Ovary (tissue), 7 donors: ENCODE measurements at regions not wholly inside any gene's neighbourhood (a gene's known extent, or its start where the extent isn't known, plus 50 kb on each side); places are given as distances from the start of the nearest gene placed in this dataset.

Experiments
- DNase-seq, 5 donors: peaks; one replicate each; pipeline ENCODE4 v3.0.0-alpha.2; 2019 to 2020
- H3K27ac ChIP-seq, 2 donors: fragments of 200-600 bp; one replicate each; pipeline versions ENCODE4 v1.5.1 to v1.8.0; 2019 to 2022
- H3K27me3 ChIP-seq: fragments of 200-600 bp; one replicate; pipeline ENCODE4 v1.8.0; 2022
- H3K36me3 ChIP-seq: fragments of 200-600 bp; sonication (generic); one replicate; pipeline ENCODE4 v1.5.1; 2019
- H3K4me1 ChIP-seq: one replicate; pipeline ENCODE4 v1.8.1; 2013; ENCODE audit warnings: mild to moderate bottlenecking, moderate library complexity; ENCODE audit not compliant: insufficient read depth
- H3K4me3 ChIP-seq: fragments of 200-600 bp; sonication (generic); one replicate; pipeline ENCODE4 v1.5.1; 2017
- H3K9me3 ChIP-seq, 2 donors: fragments of 200-600 bp in 1 of 2; sonication (generic) in 1 of 2; one replicate each; pipeline versions ENCODE4 v1.5.1 to v1.8.1; 2013 to 2019; ENCODE audit warnings: mild to moderate bottlenecking in 1 of 2, moderate library complexity in 1 of 2
- CTCF ChIP-seq, 3 donors: fragments of 450-650 bp in 2 of 3; fragments of 200-600 bp in 1 of 3; IDR thresholded peaks; one replicate each; pipeline versions ENCODE4 v1.5.1 to v1.8.0; 2016 to 2022; ENCODE audit warnings: antibody characterized with exemption in 3 of 3, mild to moderate bottlenecking in 1 of 3
- EP300 ChIP-seq: sonication (generic); formaldehyde crosslinking; IDR thresholded peaks from one replicate; pipeline ENCODE4 v1.6.1; 2017; ENCODE audit warnings: antibody characterized with exemption
- POLR2A ChIP-seq: fragments of 450-650 bp; IDR thresholded peaks from one replicate; pipeline ENCODE4 v1.6.1; 2017; ENCODE audit warnings: antibody characterized with exemption, mild to moderate bottlenecking, moderate library complexity
- WGBS, 3 donors: extraction: QIAGEN DNeasy Blood & Tissue Kit in 1 of 3; methylation state at CpG; one replicate each; pipeline versions ENCODE4 v1.1.5 to v1.1.7; 2013 to 2017; 5-methylcytosine and 5-hydroxymethylcytosine counted together
- intact Hi-C, 4 donors: fragments of 100-400 bp; cut with DNase I; formaldehyde crosslinking; loops; one replicate each; pipeline versions ENCODE4 v1.11.0 to v1.15.1; 2022 to 2023
- donor health status: DM: no; HTN: no; CAD: no; lungs with moderate emphysema.
- donor health status: DM: no; HTN: no; CAD: no.
- donor health status: Bipolar disorder and iron deficiency.
- donor health status: DM: no; HTN: no; CAD: no.
- donor health status: DM: yes; HTN: yes; CAD: no.

- no peak for DNase-seq
- intact Hi-C loops = no loop called here
- Histone ChIP-seq H3K36me3 (no peaks in the 10 kb centered on the region), H3K27ac (no peak overlapping the region), H3K9me3 (no peaks in the 10 kb centered on the region), H3K27me3 (no peaks in the 10 kb centered on the region), H3K4me1 (no peaks in the 10 kb centered on the region), H3K4me3 (no peak overlapping the region)
- TF ChIP-seq CTCF (IDR thresholded peaks at IDR 0.05) = no peak
- TF ChIP-seq POLR2A = no peak
- TF ChIP-seq EP300 = no peak
- WGBS, 3 donors = 76 to 82% (median 79%) methylated on average over 5 of the region's 5 CpGs
Observed at GRCh38 chr10:121266370-121266769, 331.9 kb downstream of the FGFR2 start.

DNA sequence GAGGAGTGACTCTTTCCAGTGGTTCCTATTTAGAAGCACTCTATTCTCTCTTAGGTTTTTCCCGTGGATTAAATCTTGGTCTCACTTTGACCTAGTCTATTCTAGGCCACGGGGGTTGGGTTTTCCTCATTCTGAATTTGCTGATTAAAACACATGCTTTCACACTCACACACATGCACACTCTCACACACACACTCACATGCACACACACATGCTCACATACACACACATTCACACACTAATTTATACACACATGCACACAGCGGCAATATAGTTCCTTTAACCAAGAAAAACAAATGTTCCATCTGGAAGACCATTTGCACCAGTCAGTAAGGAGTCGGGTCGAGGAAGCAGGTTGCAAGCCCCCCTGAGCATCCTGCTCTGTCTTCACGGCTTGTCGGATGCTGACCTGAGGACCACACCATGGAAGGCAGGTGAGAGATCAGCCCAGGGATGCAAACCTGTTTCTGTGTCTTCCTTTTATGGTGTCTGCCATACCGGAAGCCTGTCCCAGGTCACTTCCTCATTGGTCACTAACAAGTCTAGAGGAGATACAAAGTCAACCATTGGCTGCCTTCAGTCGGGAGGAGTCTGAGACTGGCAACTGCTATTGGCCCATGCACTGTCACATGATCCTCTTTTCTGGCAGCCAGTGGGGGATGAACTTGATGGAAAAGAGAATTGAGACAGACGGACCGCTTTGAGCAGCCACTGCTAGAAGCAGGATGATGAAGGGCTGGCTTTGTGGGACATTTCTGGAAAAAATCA lies 330.8 kb downstream of the FGFR2 start:
- no peak for DNase-seq
- intact Hi-C loops = no loop called here
- no peak for TF ChIP-seq POLR2A
- no peak for TF ChIP-seq EP300
- no peak for TF ChIP-seq CTCF (IDR thresholded peaks at IDR 0.05)
- Histone ChIP-seq H3K27me3 (no peaks in the 10 kb centered on the region), H3K36me3 (no peaks in the 10 kb centered on the region), H3K4me3 (no peak overlapping the region), H3K9me3 (no peaks in the 10 kb centered on the region), H3K4me1 (no peaks in the 10 kb centered on the region), H3K27ac (no peak overlapping the region)
- 91 to 96% (median 94%) methylated on average over 11 of the region's 11 CpGs for WGBS, 3 donors

GRCh38 chr10:121268363-121268762 lies 329.9 kb downstream of the FGFR2 start:
- Histone ChIP-seq H3K4me3 (no peak overlapping the region), H3K36me3 (no peaks in the 10 kb centered on the region), H3K27me3 (no peaks in the 10 kb centered on the region), H3K27ac (no peak overlapping the region), H3K9me3 (no peaks in the 10 kb centered on the region), H3K4me1 (no peaks in the 10 kb centered on the region)
- WGBS, 3 donors = 85 to 88% (median 86%) methylated on average over 5 of the region's 5 CpGs
- DNase-seq = no peak
- TF ChIP-seq EP300 (no peak), CTCF (IDR thresholded peaks at IDR 0.05) (no peak), POLR2A (no peak)
- intact Hi-C loops = no loop called here

- no peak overlapping the region for H3K4me3 ChIP-seq
- no peaks in the 10 kb centered on the region for H3K9me3 ChIP-seq
- H3K4me1 ChIP-seq = no peaks in the 10 kb centered on the region
- intact Hi-C loops = no loop called here
- no peak for TF ChIP-seq EP300
- no peak for TF ChIP-seq POLR2A
- no peak for TF ChIP-seq CTCF (IDR thresholded peaks at IDR 0.05)
- H3K27me3 ChIP-seq = no peaks in the 10 kb centered on the region
- DNase-seq = no peak
- H3K36me3 ChIP-seq = no peaks in the 10 kb centered on the region
- no peak overlapping the region for H3K27ac ChIP-seq
- 79 to 85% (median 84%) methylated on average over 4 of the region's 4 CpGs for WGBS, 3 donors
Observed at GRCh38 chr10:121268863-121269432, 329.3 kb downstream of the FGFR2 start.
